ENCODE measurements at regions not wholly inside any gene's neighbourhood (a gene's known extent, or its start where the extent isn't known, plus 50 kb on each side); places are given as distances from the start of the nearest gene placed in this dataset.

- ATAC-seq = no peak
- TF ChIP-seq BACH2 (CRISPR knock-in tag; IDR thresholded peaks at IDR 0.05; ENCODE audit: borderline replicate concordance) (no peak), CREB5 (CRISPR knock-in tag; IDR thresholded peaks at IDR 0.05; ENCODE audit: low read depth) (no peak), SNAI2 (CRISPR knock-in tag; IDR thresholded peaks at IDR 0.05) (no peak), ZNF565 (CRISPR knock-in tag; conservative IDR thresholded peaks at IDR 0.05; ENCODE audit: low read depth) (no peak), POU6F1 (CRISPR knock-in tag; IDR thresholded peaks at IDR 0.05; ENCODE audit: borderline replicate concordance, low read depth) (no peak), OSR1 (CRISPR knock-in tag; IDR thresholded peaks at IDR 0.05) (no peak), ZFP30 (CRISPR knock-in tag; IDR thresholded peaks at IDR 0.05) (no peak), ARNTL (CRISPR knock-in tag; IDR thresholded peaks at IDR 0.05; ENCODE audit: borderline replicate concordance, low read depth) (no peak), GLIS3 (CRISPR knock-in tag; IDR thresholded peaks at IDR 0.05) (no peak), CSDC2 (CRISPR knock-in tag; IDR thresholded peaks at IDR 0.05) (no peak), TSHZ2 (CRISPR knock-in tag; IDR thresholded peaks at IDR 0.05) (no peak), TOX (CRISPR knock-in tag; IDR thresholded peaks at IDR 0.05; ENCODE audit: borderline replicate concordance) (no peak), TCF4 (CRISPR knock-in tag; IDR thresholded peaks at IDR 0.05; ENCODE audit: borderline replicate concordance) (no peak), ESRRG (CRISPR knock-in tag; IDR thresholded peaks at IDR 0.05) (no peak), ZFP3 (CRISPR knock-in tag; IDR thresholded peaks at IDR 0.05) (no peak), ZC3H10 (CRISPR knock-in tag; IDR thresholded peaks at IDR 0.05) (no peak), CSRNP3 (CRISPR knock-in tag; IDR thresholded peaks at IDR 0.05) (no peak), ISL1 (CRISPR knock-in tag; IDR thresholded peaks at IDR 0.05) (no peak), ZNF70 (CRISPR knock-in tag; IDR thresholded peaks at IDR 0.05) (no peak)
Measured at GRCh38 chr18:78924301-78924700, 55.3 kb upstream of the SALL3 start.

- no peak for ATAC-seq
- TF ChIP-seq GLIS3 (CRISPR knock-in tag; IDR thresholded peaks at IDR 0.05) (no peak), RARB (CRISPR knock-in tag; IDR thresholded peaks at IDR 0.05) (no peak), ZFP30 (CRISPR knock-in tag; IDR thresholded peaks at IDR 0.05) (no peak), OSR1 (CRISPR knock-in tag; IDR thresholded peaks at IDR 0.05) (no peak), TSHZ2 (CRISPR knock-in tag; IDR thresholded peaks at IDR 0.05) (no peak), CREB5 (CRISPR knock-in tag; IDR thresholded peaks at IDR 0.05; ENCODE audit: low read depth) (no peak), ISL1 (CRISPR knock-in tag; IDR thresholded peaks at IDR 0.05) (no peak), ZNF70 (CRISPR knock-in tag; IDR thresholded peaks at IDR 0.05) (no peak), CSDC2 (CRISPR knock-in tag; IDR thresholded peaks at IDR 0.05) (no peak), TOX (CRISPR knock-in tag; IDR thresholded peaks at IDR 0.05; ENCODE audit: borderline replicate concordance) (no peak), TCF4 (CRISPR knock-in tag; IDR thresholded peaks at IDR 0.05; ENCODE audit: borderline replicate concordance) (no peak), ARNTL (CRISPR knock-in tag; IDR thresholded peaks at IDR 0.05; ENCODE audit: borderline replicate concordance, low read depth) (no peak), ZC3H10 (CRISPR knock-in tag; IDR thresholded peaks at IDR 0.05) (no peak), CSRNP3 (CRISPR knock-in tag; IDR thresholded peaks at IDR 0.05) (no peak), PATZ1 (CRISPR knock-in tag; IDR thresholded peaks at IDR 0.05; ENCODE audit: borderline replicate concordance) (no peak)
Measured at GRCh38 chr18:78924786-78925540, 54.7 kb upstream of the SALL3 start.
